ENCODE measurements at regions not wholly inside any gene's neighbourhood (a gene's known extent, or its start where the extent isn't known, plus 50 kb on each side); places are given as distances from the start of the nearest gene placed in this dataset.

GRCh38 chr1:58864654-58865053 is 80.8 kb upstream of the JUN start:
- DNase-seq = no peak

- no peak for DNase-seq
Observed at GRCh38 chr1:58866578-58866977, 82.7 kb upstream of the JUN start.

- DNase-seq = no peak
Observed at GRCh38 chr1:58869638-58870297, 85.9 kb upstream of the JUN start.

- no peak for DNase-seq
Observed at GRCh38 chr1:58870298-58870676, 86.4 kb upstream of the JUN start.

- no peak for DNase-seq
Observed at GRCh38 chr1:58874342-58874741, 90.5 kb upstream of the JUN start.

- DNase-seq = peak; percentile 64
Observed at GRCh38 chr1:58874757-58875755, 91.2 kb upstream of the JUN start.

GRCh38 chr1:58879464-58879863 is 95.6 kb upstream of the JUN start:
- no peak for DNase-seq

- DNase-seq = no peak
Observed at GRCh38 chr1:58880592-58880991, 96.7 kb upstream of the JUN start.

- DNase-seq = no peak
Observed at GRCh38 chr1:58881471-58881994, 97.7 kb upstream of the JUN start.

GRCh38 chr1:58882322-58882948 is 98.6 kb upstream of the JUN start:
- peak; percentile 58 for DNase-seq

- DNase-seq = no peak
Observed at GRCh38 chr1:58883037-58883887, 99.4 kb upstream of the JUN start.

- peak; percentile 79 for DNase-seq
Observed at GRCh38 chr1:58883888-58884482, 100.1 kb upstream of the JUN start.

- DNase-seq = no peak
Observed at GRCh38 chr1:58884706-58885661, 101.1 kb upstream of the JUN start.

GRCh38 chr1:58885998-58886397 is 102.2 kb upstream of the JUN start:
- DNase-seq = no peak

- no peak for DNase-seq
Observed at GRCh38 chr1:58886611-58887010, 102.8 kb upstream of the JUN start.

GRCh38 chr1:58887059-58887458 is 103.2 kb upstream of the JUN start:
- no peak for DNase-seq

- DNase-seq = no peak
Observed at GRCh38 chr1:58888833-58889232, 105.0 kb upstream of the JUN start.

- no peak for DNase-seq
Observed at GRCh38 chr1:58890113-58890512, 106.3 kb upstream of the JUN start.

- no peak for DNase-seq
Observed at GRCh38 chr1:58890609-58891008, 106.8 kb upstream of the JUN start.

GRCh38 chr1:58891347-58891746 is 107.5 kb upstream of the JUN start:
- DNase-seq = no peak
